ENCODE measurements at regions not wholly inside any gene's neighbourhood (a gene's known extent, or its start where the extent isn't known, plus 50 kb on each side); places are given as distances from the start of the nearest gene placed in this dataset.

GRCh38 chr1:194355488-194356106 lies 1169.2 kb upstream of the B3GALT2 start:
- H3K27me3 ChIP-seq (ENCODE audit: insufficient read depth, low read depth), result no peaks in the 10 kb centered on the region
- no peaks in the 10 kb centered on the region for H3K4me1 ChIP-seq (replicated peaks; ENCODE audit: insufficient read depth)
- intact Hi-C loops (cut with micrococcal nuclease; ENCODE audit: unreplicated experiment), result no loop called here
- TF ChIP-seq CTCF (conservative IDR thresholded peaks at IDR 0.05), result no peak
- TF ChIP-seq EZH2 (IDR thresholded peaks at IDR 0.05; ENCODE audit: low read depth), result no peak
- BruUV-seq (replicated peaks), result no TSS peak
- H3K9me2 ChIP-seq (ENCODE audit: insufficient read depth), result no peaks in the 10 kb centered on the region
- H3K36me3 ChIP-seq (ENCODE audit: low read depth), result no peaks in the 10 kb centered on the region
- H3K4me3 ChIP-seq, result no peak overlapping the region
- no peaks in the 10 kb centered on the region for H4K20me1 ChIP-seq (ENCODE audit: insufficient read depth)
- DNase-seq, result no peak
- H2AFZ ChIP-seq, result no peak overlapping the region
- POLR2A ChIA-PET (ENCODE audit: unreplicated experiment), result no interaction called here
- no peaks in the 10 kb centered on the region for H3F3A ChIP-seq (ENCODE audit: insufficient read depth, low read depth)
- no peak overlapping the region for H3K27ac ChIP-seq
- no peak overlapping the region for H3K4me2 ChIP-seq
- no peaks in the 10 kb centered on the region for H3K79me2 ChIP-seq (ENCODE audit: low read depth)
- no peaks in the 10 kb centered on the region for H3K9me3 ChIP-seq (ENCODE audit: insufficient read depth, low read depth)
- CTCF ChIA-PET, result no interaction called here

GRCh38 chr1:194353121-194353520 lies 1166.7 kb upstream of the B3GALT2 start:
- no peaks in the 10 kb centered on the region for H3K36me3 ChIP-seq (ENCODE audit: low read depth)
- intact Hi-C loops (cut with micrococcal nuclease; ENCODE audit: unreplicated experiment), result no loop called here
- H3K9me3 ChIP-seq (ENCODE audit: insufficient read depth, low read depth), result no peaks in the 10 kb centered on the region

GRCh38 chr1:194347200-194347599 lies 1160.8 kb upstream of the B3GALT2 start:
- no peak overlapping the region for H3K27ac ChIP-seq
- H3K4me3 ChIP-seq, result no peak overlapping the region
- intact Hi-C loops (cut with micrococcal nuclease; ENCODE audit: unreplicated experiment), result no loop called here
- BruUV-seq (replicated peaks), result no TSS peak
- no peaks in the 10 kb centered on the region for H3K9me2 ChIP-seq (ENCODE audit: insufficient read depth)
- CTCF ChIA-PET, result no interaction called here
- no peaks in the 10 kb centered on the region for H3K9me3 ChIP-seq (ENCODE audit: insufficient read depth, low read depth)
- H4K20me1 ChIP-seq (ENCODE audit: insufficient read depth), result no peaks in the 10 kb centered on the region
- no peaks in the 10 kb centered on the region for H3K79me2 ChIP-seq (ENCODE audit: low read depth)
- H3K36me3 ChIP-seq (ENCODE audit: low read depth), result no peaks in the 10 kb centered on the region
- H3F3A ChIP-seq (ENCODE audit: insufficient read depth, low read depth), result no peaks in the 10 kb centered on the region
- POLR2A ChIA-PET (ENCODE audit: unreplicated experiment), result no interaction called here
- DNase-seq, result no peak
- H3K27me3 ChIP-seq (ENCODE audit: insufficient read depth, low read depth), result no peaks in the 10 kb centered on the region
- H2AFZ ChIP-seq, result no peak overlapping the region
- no peak overlapping the region for H3K4me2 ChIP-seq
- H3K4me1 ChIP-seq (replicated peaks; ENCODE audit: insufficient read depth), result no peaks in the 10 kb centered on the region
- TF ChIP-seq EZH2 (IDR thresholded peaks at IDR 0.05; ENCODE audit: low read depth) (no peak), CTCF (conservative IDR thresholded peaks at IDR 0.05) (no peak)

More at GRCh38 chr1:194353121-194353520, 1166.7 kb upstream of the B3GALT2 start:
- BruUV-seq (replicated peaks), result no TSS peak
- H2AFZ ChIP-seq, result no peak overlapping the region
- TF ChIP-seq EZH2 (IDR thresholded peaks at IDR 0.05; ENCODE audit: low read depth) (no peak), CTCF (conservative IDR thresholded peaks at IDR 0.05) (no peak)
- no peak overlapping the region for H3K27ac ChIP-seq
- H3K9me2 ChIP-seq (ENCODE audit: insufficient read depth), result no peaks in the 10 kb centered on the region
- ChIA-PET POLR2A (ENCODE audit: unreplicated experiment) (no interaction called here), CTCF (no interaction called here)
- H3K4me3 ChIP-seq, result no peak overlapping the region
- H3F3A ChIP-seq (ENCODE audit: insufficient read depth, low read depth), result no peaks in the 10 kb centered on the region
- H3K79me2 ChIP-seq (ENCODE audit: low read depth), result no peaks in the 10 kb centered on the region
- no peaks in the 10 kb centered on the region for H4K20me1 ChIP-seq (ENCODE audit: insufficient read depth)
- H3K27me3 ChIP-seq (ENCODE audit: insufficient read depth, low read depth), result no peaks in the 10 kb centered on the region
- H3K4me1 ChIP-seq (replicated peaks; ENCODE audit: insufficient read depth), result no peaks in the 10 kb centered on the region
- no peak overlapping the region for H3K4me2 ChIP-seq
- no peak for DNase-seq

All from PC-9 (cell line).